ENCODE measurements at regions not wholly inside any gene's neighbourhood (a gene's known extent, or its start where the extent isn't known, plus 50 kb on each side); places are given as distances from the start of the nearest gene placed in this dataset.

DNA sequence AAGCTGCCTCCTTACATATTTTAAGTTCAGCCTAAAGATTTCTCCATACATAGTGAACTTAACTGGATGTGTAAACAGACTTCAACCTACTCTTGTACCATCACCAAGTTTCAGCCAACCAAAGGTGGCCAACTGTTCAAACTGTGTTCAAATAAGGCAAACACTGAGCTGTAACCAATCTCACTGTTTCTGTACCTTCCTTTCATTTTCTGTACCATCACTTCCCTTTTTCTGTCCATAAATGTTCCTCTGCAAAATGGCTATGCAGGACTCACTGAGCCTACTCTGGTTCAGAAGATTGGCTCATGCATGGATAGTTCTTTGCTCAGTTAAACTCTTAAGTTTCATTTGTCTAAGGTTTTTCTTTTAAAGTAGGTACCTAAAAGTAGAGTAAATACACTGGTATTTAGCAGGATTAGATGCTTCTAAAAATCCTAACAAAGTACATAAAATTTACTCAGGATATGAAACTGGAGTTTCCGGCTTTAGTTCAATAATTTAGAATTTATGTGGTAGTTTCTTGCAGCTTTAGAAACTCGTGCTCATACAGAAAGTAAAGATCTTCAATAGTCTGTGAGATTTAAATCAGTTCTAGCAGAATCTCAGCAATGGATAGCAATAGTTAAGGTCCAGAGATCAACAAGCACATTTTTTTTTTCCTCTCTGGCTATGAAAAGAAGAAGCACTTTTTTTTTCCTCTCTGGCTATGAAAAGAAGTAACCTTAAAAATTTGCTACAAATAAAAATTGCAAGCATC lies 282.0 kb upstream of the PPFIA2 start:
- Histone ChIP-seq H4K20me1 (ENCODE audit: insufficient read depth, low read length) (no peaks in the 10 kb centered on the region), H3K9ac (ENCODE audit: insufficient read depth, low read length, poor library complexity, severe bottlenecking) (no peak overlapping the region), H3K36me3 (replicated peaks in 1 of 2; ENCODE audit: control insufficient read depth in 1 of 2, insufficient read depth in 2 of 2, low read length in 2 of 2) (no peaks in the 10 kb centered on the region), H2AFZ (ENCODE audit: insufficient read depth, low read depth, low read length, poor library complexity, severe bottlenecking) (peak overlapping the region; percentile 60), H3K27me3 (ENCODE audit: control insufficient read depth in 2 of 2, insufficient read depth in 2 of 2, low read length in 2 of 2) (no peaks in the 10 kb centered on the region), H3K9me3 (replicated peaks in 1 of 2; ENCODE audit: control insufficient read depth in 1 of 2, insufficient read depth in 1 of 2, low read length in 2 of 2) (peaks cover 0 to 2% of the 10 kb centered on the region in 2 donors), H3K79me2 (ENCODE audit: insufficient read depth, low read length) (no peaks in the 10 kb centered on the region), H3K4me2 (replicated peaks; ENCODE audit: extremely low read depth, low read length, poor library complexity, severe bottlenecking) (peak overlapping the region; percentile 14), H3K4me3 (replicated peaks in 1 of 3; ENCODE audit: low read depth in 2 of 3, low read length in 3 of 3) (peak overlapping the region in 1 of 3 experiments; percentile 26), H3K27ac (ENCODE audit: low read depth in 1 of 2, low read length in 2 of 2) (no peak overlapping the region), H3K4me1 (ENCODE audit: control insufficient read depth in 1 of 2, insufficient read depth in 2 of 2, low read length in 2 of 2) (peaks cover 0 to 5% of the 10 kb centered on the region in 2 donors)
- peak overlapping the region in 2 of 7 donors; percentile 1 to 50 for H3K27ac Mint-ChIP-seq
- peaks cover 0 to 6% (median 2%) of the 10 kb centered on the region in 7 donors for H3K9me3 Mint-ChIP-seq
- TF ChIP-seq, protein P1, sequence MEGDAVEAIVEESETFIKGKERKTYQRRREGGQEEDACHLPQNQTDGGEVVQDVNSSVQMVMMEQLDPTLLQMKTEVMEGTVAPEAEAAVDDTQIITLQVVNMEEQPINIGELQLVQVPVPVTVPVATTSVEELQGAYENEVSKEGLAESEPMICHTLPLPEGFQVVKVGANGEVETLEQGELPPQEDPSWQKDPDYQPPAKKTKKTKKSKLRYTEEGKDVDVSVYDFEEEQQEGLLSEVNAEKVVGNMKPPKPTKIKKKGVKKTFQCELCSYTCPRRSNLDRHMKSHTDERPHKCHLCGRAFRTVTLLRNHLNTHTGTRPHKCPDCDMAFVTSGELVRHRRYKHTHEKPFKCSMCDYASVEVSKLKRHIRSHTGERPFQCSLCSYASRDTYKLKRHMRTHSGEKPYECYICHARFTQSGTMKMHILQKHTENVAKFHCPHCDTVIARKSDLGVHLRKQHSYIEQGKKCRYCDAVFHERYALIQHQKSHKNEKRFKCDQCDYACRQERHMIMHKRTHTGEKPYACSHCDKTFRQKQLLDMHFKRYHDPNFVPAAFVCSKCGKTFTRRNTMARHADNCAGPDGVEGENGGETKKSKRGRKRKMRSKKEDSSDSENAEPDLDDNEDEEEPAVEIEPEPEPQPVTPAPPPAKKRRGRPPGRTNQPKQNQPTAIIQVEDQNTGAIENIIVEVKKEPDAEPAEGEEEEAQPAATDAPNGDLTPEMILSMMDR (IDR thresholded peaks at IDR 0.05), result no peak
- H3K36me3 Mint-ChIP-seq, result no peaks in the 10 kb centered on the region
- intact Hi-C loops (cut with micrococcal nuclease), result no loop called here
- H3K4me3 Mint-ChIP-seq, result peak overlapping the region in 1 of 2 donors; percentile 32
- no CpG with 5 or more reads among the region's 2 CpGs for WGBS (ENCODE audit: insufficient coverage)
- peaks cover 0 to 2% (median 0%) of the 10 kb centered on the region in 3 donors for H3K27me3 Mint-ChIP-seq (ENCODE audit: low read depth in 3 of 3)
- DNase-seq, result peak in 2 of 3 donors; percentile 6 to 34
- peaks cover 10% of the 10 kb centered on the region for H3K4me1 Mint-ChIP-seq

DNA sequence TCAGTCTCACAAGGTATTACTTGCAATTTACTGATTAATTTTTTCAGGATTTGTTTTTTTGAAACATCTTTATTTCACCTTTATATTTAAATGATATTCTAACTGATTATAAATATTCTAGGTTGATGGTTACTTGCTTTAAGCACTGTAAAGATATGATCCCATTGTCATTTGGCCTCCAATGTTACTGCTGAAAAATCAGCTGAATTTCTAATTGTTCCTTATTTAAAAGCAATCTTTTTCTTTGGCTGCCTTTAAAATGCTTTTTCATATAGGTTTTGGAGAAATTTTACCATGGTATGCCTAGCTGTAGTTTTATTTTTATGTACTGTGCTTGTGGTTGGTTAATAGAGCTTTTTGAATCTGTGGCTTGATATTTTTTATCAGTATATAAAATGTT lies 275.6 kb upstream of the PPFIA2 start:
- Mint-ChIP-seq H3K4me1 (peaks cover 18% of the 10 kb centered on the region), H3K27me3 (ENCODE audit: low read depth in 3 of 3) (no peaks in the 10 kb centered on the region), H3K27ac (no peak overlapping the region), H3K9me3 (peaks cover 4 to 18% (median 11%) of the 10 kb centered on the region in 7 donors), H3K36me3 (no peaks in the 10 kb centered on the region), H3K4me3 (no peak overlapping the region)
- H3K9ac ChIP-seq (ENCODE audit: insufficient read depth, low read length, poor library complexity, severe bottlenecking), result no peak overlapping the region
- no peak overlapping the region for H2AFZ ChIP-seq (ENCODE audit: insufficient read depth, low read depth, low read length, poor library complexity, severe bottlenecking)
- intact Hi-C loops (cut with micrococcal nuclease), result no loop called here
- H3K27me3 ChIP-seq (ENCODE audit: control insufficient read depth in 2 of 2, insufficient read depth in 2 of 2, low read length in 2 of 2), result no peaks in the 10 kb centered on the region
- TF ChIP-seq, protein P1 (IDR thresholded peaks at IDR 0.05), result no peak
- no peaks in the 10 kb centered on the region for H3K36me3 ChIP-seq (replicated peaks in 1 of 2; ENCODE audit: control insufficient read depth in 1 of 2, insufficient read depth in 2 of 2, low read length in 2 of 2)
- no peak for DNase-seq
- H3K4me1 ChIP-seq (ENCODE audit: control insufficient read depth in 1 of 2, insufficient read depth in 2 of 2, low read length in 2 of 2), result peaks cover 11 to 14% of the 10 kb centered on the region in 2 donors
- no peaks in the 10 kb centered on the region for H3K79me2 ChIP-seq (ENCODE audit: insufficient read depth, low read length)
- no peak overlapping the region for H3K27ac ChIP-seq (ENCODE audit: low read depth in 1 of 2, low read length in 2 of 2)
- no peak overlapping the region for H3K4me3 ChIP-seq (replicated peaks in 1 of 3; ENCODE audit: low read depth in 2 of 3, low read length in 3 of 3)
- H4K20me1 ChIP-seq (ENCODE audit: insufficient read depth, low read length), result no peaks in the 10 kb centered on the region
- H3K9me3 ChIP-seq (replicated peaks in 1 of 2; ENCODE audit: control insufficient read depth in 1 of 2, insufficient read depth in 1 of 2, low read length in 2 of 2), result peaks cover 0 to 19% of the 10 kb centered on the region in 2 donors
- H3K4me2 ChIP-seq (replicated peaks; ENCODE audit: extremely low read depth, low read length, poor library complexity, severe bottlenecking), result no peak overlapping the region

Measured in CD14-positive monocyte (primary cell).